HCT116 (cell line): ENCODE measurements at regions not wholly inside any gene's neighbourhood (a gene's known extent, or its start where the extent isn't known, plus 50 kb on each side); places are given as distances from the start of the nearest gene placed in this dataset.

Experiments used
- ATAC-seq: fragments of 200-7000 bp; cut with Tn5 transposase; 2 replicates; pipeline ENCODE4 v1.9.1; 2020; ENCODE audit warnings: mild to moderate bottlenecking, moderate library complexity
- BruUV-seq: library from RNA; stranded (reverse); fragments of 400-500 nt; replicated peaks from 2 replicates; lab custom pipeline; 2021; lab: Mats Ljungman, UMichigan
- CTCF ChIA-PET: fragments of 300-600 bp; sonication (Branson Sonifier 250); formaldehyde crosslinking; loops from one replicate; lab custom pipeline; 2021; ENCODE audit warnings: antibody characterized with exemption; lab: Charles Lee
- POLR2A ChIA-PET: fragments of 300-600, 350-600 bp; sonication (Branson Sonifier 250); formaldehyde crosslinking; loops from one replicate; lab custom pipeline; 2021; ENCODE audit warnings: antibody characterized with exemption; lab: Charles Lee
- RAD21 ChIA-PET, 2 experiments: fragments of 300-600 bp; sonication (Branson Sonifier 250); formaldehyde crosslinking; loops; one replicate each; lab custom pipeline; 2023; ENCODE audit warnings: low total read pairs in 2 of 2; ENCODE audit not compliant: uncharacterized antibody in 2 of 2, unreplicated experiment in 2 of 2, low non-redundant PET in 1 of 2; lab: Charles Lee
- DNase-seq: peaks from one replicate; pipeline ENCODE4 v3.0.0-alpha.2; 2010; ENCODE audit warnings: low read depth, low spot score
- H2AFZ ChIP-seq: fragments of 200-600 bp; shearing (Covaris generic), sonication (generic); 2 replicates; pipeline ENCODE4 v1.6.1; 2017; ENCODE audit warnings: low read depth, mixed run types, mixed read lengths, antibody characterized with exemption, low read length; ENCODE audit not compliant: poor library complexity, severe bottlenecking
- H3K27ac ChIP-seq: 2 replicates; pipeline ENCODE4 v1.5.1; 2012; ENCODE audit warnings: low read depth, low read length
- H3K27me3 ChIP-seq: fragments of 200-600 bp; sonication (generic); 2 replicates; pipeline ENCODE4 v1.6.1; 2016; ENCODE audit warnings: mixed run types, low read length, mixed read lengths; ENCODE audit not compliant: insufficient read depth
- H3K36me3 ChIP-seq, 2 experiments: fragments of 200-500 bp in 1 of 2; fragments of 200-600 bp in 1 of 2; sonication (Bioruptor generic) in 1 of 2; sonication (generic) in 1 of 2; 2 replicates each; pipeline versions ENCODE4 v1.5.1 to v1.6.1; 2014 to 2016; ENCODE audit warnings: low read length in 2 of 2, inconsistent platforms in 1 of 2, mixed read lengths in 1 of 2, mixed run types in 1 of 2; ENCODE audit not compliant: insufficient read depth in 2 of 2, control insufficient read depth in 1 of 2
- H3K4me1 ChIP-seq, 2 experiments: fragments of 200-600 bp in 1 of 2; sonication (generic) in 1 of 2; 2 replicates each; pipeline versions ENCODE4 v1.5.1 to v1.6.1; 2012 to 2017; ENCODE audit warnings: low read length in 2 of 2, inconsistent platforms in 1 of 2, mild to moderate bottlenecking in 1 of 2, mixed read lengths in 1 of 2, mixed run types in 1 of 2, moderate library complexity in 1 of 2; ENCODE audit not compliant: insufficient read depth in 2 of 2, control insufficient read depth in 1 of 2
- H3K4me2 ChIP-seq: fragments of 200-600 bp; sonication (generic); 2 replicates; pipeline ENCODE4 v1.6.1; 2017; ENCODE audit warnings: mixed run types, low read length, mixed read lengths
- H3K4me3 ChIP-seq, 2 experiments: fragments of 200-600 bp in 1 of 2; sonication (generic) in 1 of 2; replicated peaks in 1 of 2; 2 replicates each; pipeline ENCODE4 v1.5.1; 2011 to 2016; ENCODE audit warnings: low read length in 2 of 2, control low read depth in 1 of 2, low read depth in 1 of 2, mild to moderate bottlenecking in 1 of 2, mixed read lengths in 1 of 2, mixed run types in 1 of 2
- H3K79me2 ChIP-seq: fragments of 200-600 bp; sonication (generic); 2 replicates; pipeline ENCODE4 v1.6.1; 2017; ENCODE audit warnings: mild to moderate bottlenecking, mixed run types, low read length, moderate library complexity, mixed read lengths; ENCODE audit not compliant: insufficient read depth
- H3K9ac ChIP-seq: fragments of 200-600 bp; sonication (generic); 2 replicates; pipeline ENCODE4 v1.6.1; 2016; ENCODE audit warnings: low read length, mixed read lengths
- H3K9me2 ChIP-seq: fragments of 200-600 bp; sonication (generic), shearing (Covaris generic); 2 replicates; pipeline ENCODE4 v1.6.1; 2017; ENCODE audit warnings: mixed run types, mild to moderate bottlenecking, moderate library complexity; ENCODE audit not compliant: insufficient read depth
- H3K9me3 ChIP-seq, 2 experiments: fragments of 200-500 bp in 1 of 2; fragments of 200-600 bp in 1 of 2; sonication (Bioruptor generic) in 1 of 2; sonication (generic) in 1 of 2; 2 replicates each; pipeline ENCODE4 v1.6.1; 2014 to 2017; ENCODE audit warnings: low read length in 2 of 2, mixed read lengths in 2 of 2, inconsistent platforms in 1 of 2, low read depth in 1 of 2, mild to moderate bottlenecking in 1 of 2, mixed run types in 1 of 2, moderate library complexity in 1 of 2; ENCODE audit not compliant: control insufficient read depth in 1 of 2, insufficient read depth in 1 of 2
- H4K20me1 ChIP-seq: fragments of 200-600 bp; sonication (generic), shearing (Covaris generic); 2 replicates; pipeline ENCODE4 v1.6.1; 2017; ENCODE audit warnings: mixed run types, mild to moderate bottlenecking, moderate library complexity; ENCODE audit not compliant: insufficient read depth
- ATF3 ChIP-seq: IDR thresholded peaks from 2 replicates; pipeline ENCODE4 v1.6.1; 2012
- CBX3 ChIP-seq: IDR thresholded peaks from 2 replicates; pipeline ENCODE4 v1.6.1; 2012; ENCODE audit warnings: low read depth
- CTCF ChIP-seq, 3 experiments: fragments of 200-600 bp in 1 of 3; sonication (generic) in 1 of 3; IDR thresholded peaks in 2 of 3; conservative IDR thresholded peaks in 1 of 3; 2 replicates each; pipeline ENCODE4 v1.5.1; 2012 to 2017; ENCODE audit warnings: low read depth in 2 of 3, low read length in 2 of 3, antibody characterized with exemption in 1 of 3, borderline replicate concordance in 1 of 3, control low read depth in 1 of 3, mild to moderate bottlenecking in 1 of 3, mixed read lengths in 1 of 3, mixed run types in 1 of 3, moderate library complexity in 1 of 3; ENCODE audit not compliant: insufficient read depth in 1 of 3
- EGR1 ChIP-seq: IDR thresholded peaks from 2 replicates; pipeline ENCODE4 v1.6.1; 2012; ENCODE audit warnings: low read depth
- EZH2 ChIP-seq: fragments of 200-600 bp; sonication (generic); IDR thresholded peaks from 2 replicates; pipeline ENCODE4 v1.6.1; 2017; ENCODE audit warnings: antibody characterized with exemption, mixed run types
- EZH2phosphoT487 ChIP-seq: fragments of 200-600 bp; IDR thresholded peaks from 2 replicates; pipeline ENCODE4 v1.6.1; 2018; ENCODE audit warnings: antibody characterized with exemption, borderline replicate concordance
- RAD21 ChIP-seq: IDR thresholded peaks from 2 replicates; pipeline ENCODE4 v1.6.1; 2012; ENCODE audit warnings: low read depth, mild to moderate bottlenecking
- SIN3A ChIP-seq: IDR thresholded peaks from 2 replicates; pipeline ENCODE4 v1.6.1; 2012; ENCODE audit warnings: low read depth
- TCF7L2 ChIP-seq: IDR thresholded peaks from 2 replicates; pipeline ENCODE4 v1.7.0; 2011; ENCODE audit warnings: borderline replicate concordance, inconsistent platforms; ENCODE audit not compliant: insufficient read depth, insufficient read length; ENCODE audit errors: extremely low read depth
- YY1 ChIP-seq: IDR thresholded peaks from 2 replicates; pipeline ENCODE4 v1.6.1; 2011; ENCODE audit warnings: low read length, low read depth, moderate library complexity, mild to moderate bottlenecking; ENCODE audit not compliant: insufficient replicate concordance; ENCODE audit errors: extremely low read depth
- ZNF274 ChIP-seq: fragments of 200-500 bp; sonication (Bioruptor generic); IDR thresholded peaks from 2 replicates; pipeline ENCODE4 v1.6.1; 2014; ENCODE audit warnings: mild to moderate bottlenecking, low read depth, low read length, inconsistent platforms
- intact Hi-C: fragments of 100-400 bp; cut with micrococcal nuclease; formaldehyde crosslinking; loops from 2 replicates; pipeline ENCODE4 v1.10.0; 2022
- TF ChIP-seq, protein P1 (sequence below): IDR thresholded peaks from 2 replicates; pipeline ENCODE4 v1.6.1; 2012; ENCODE audit warnings: low read depth
- TF ChIP-seq, protein P2 (sequence below): IDR thresholded peaks from 2 replicates; pipeline ENCODE4 v1.6.1; 2011; ENCODE audit warnings: mild to moderate bottlenecking, low read length, moderate library complexity; ENCODE audit not compliant: insufficient replicate concordance; ENCODE audit errors: extremely low read depth

GRCh38 chr6:149186873-149187272, 130.6 kb upstream of the TAB2 start (continued):
- TF ChIP-seq, protein P1, sequence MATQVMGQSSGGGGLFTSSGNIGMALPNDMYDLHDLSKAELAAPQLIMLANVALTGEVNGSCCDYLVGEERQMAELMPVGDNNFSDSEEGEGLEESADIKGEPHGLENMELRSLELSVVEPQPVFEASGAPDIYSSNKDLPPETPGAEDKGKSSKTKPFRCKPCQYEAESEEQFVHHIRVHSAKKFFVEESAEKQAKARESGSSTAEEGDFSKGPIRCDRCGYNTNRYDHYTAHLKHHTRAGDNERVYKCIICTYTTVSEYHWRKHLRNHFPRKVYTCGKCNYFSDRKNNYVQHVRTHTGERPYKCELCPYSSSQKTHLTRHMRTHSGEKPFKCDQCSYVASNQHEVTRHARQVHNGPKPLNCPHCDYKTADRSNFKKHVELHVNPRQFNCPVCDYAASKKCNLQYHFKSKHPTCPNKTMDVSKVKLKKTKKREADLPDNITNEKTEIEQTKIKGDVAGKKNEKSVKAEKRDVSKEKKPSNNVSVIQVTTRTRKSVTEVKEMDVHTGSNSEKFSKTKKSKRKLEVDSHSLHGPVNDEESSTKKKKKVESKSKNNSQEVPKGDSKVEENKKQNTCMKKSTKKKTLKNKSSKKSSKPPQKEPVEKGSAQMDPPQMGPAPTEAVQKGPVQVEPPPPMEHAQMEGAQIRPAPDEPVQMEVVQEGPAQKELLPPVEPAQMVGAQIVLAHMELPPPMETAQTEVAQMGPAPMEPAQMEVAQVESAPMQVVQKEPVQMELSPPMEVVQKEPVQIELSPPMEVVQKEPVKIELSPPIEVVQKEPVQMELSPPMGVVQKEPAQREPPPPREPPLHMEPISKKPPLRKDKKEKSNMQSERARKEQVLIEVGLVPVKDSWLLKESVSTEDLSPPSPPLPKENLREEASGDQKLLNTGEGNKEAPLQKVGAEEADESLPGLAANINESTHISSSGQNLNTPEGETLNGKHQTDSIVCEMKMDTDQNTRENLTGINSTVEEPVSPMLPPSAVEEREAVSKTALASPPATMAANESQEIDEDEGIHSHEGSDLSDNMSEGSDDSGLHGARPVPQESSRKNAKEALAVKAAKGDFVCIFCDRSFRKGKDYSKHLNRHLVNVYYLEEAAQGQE, result no peak

DNA sequence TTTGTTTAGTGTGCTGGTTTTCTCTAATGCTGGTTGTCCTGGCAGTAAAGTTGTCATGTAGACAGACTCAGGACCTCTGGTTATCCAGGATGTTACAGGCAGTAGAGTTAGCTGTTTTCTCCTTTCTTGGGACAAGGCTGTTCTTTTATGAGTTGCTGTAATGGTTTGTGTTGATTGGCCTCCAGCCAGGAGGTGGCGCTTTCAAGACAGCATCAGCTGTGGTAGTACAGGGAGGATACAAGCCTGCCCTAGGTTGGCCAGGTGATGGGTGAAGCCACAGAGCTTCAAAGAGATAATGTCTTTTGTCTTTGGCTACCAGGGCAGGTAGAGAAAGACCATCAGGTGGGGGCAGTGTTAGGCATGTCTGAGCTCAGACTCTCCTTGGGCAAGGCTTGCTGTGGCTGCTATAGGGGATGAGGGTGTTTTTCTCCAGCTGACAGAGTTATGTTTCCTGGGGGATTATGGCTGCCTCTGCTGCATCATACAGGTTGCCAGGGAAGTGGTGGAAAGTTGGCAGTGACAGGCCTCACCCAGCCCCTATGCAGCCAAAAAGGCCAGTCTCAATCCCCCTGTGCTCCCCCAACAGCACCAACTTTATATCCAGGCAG, 127.2 kb upstream of the TAB2 start:
- Histone ChIP-seq H3K36me3 (no peaks in the 10 kb centered on the region), H3K9me2 (no peaks in the 10 kb centered on the region), H3K4me1 (peaks cover 0 to 4% of the 10 kb centered on the region in 2 experiments; a peak in 1 of 4 replicates), H3K4me3 (no peak overlapping the region), H3K79me2 (no peaks in the 10 kb centered on the region), H3K27me3 (no peaks in the 10 kb centered on the region), H3K9me3 (no peaks in the 10 kb centered on the region), H3K27ac (no peak overlapping the region), H3K4me2 (no peak overlapping the region), H4K20me1 (no peaks in the 10 kb centered on the region), H2AFZ (no peak overlapping the region), H3K9ac (no peak overlapping the region)
- ChIA-PET CTCF (interaction anchor here (1.1 kb wide), 1 partner anchor 14 kb away, joined by 3 read pairs; no protein-coding TSS in a partner anchor), RAD21 (interaction anchor here in 1 of 2 experiments (1.5 kb wide), 1 partner anchor 242 kb away, joined by 4 read pairs; no protein-coding TSS in a partner anchor), POLR2A (no interaction called here)
- DNase-seq (no peak), ATAC-seq (peak; percentile 87)
- TF ChIP-seq TCF7L2 (no peak), EZH2 (no peak), RAD21 (peak; percentile 43; the same call in 1 of the 2 replicates), ZNF274 (no peak), CTCF (IDR thresholded peaks at IDR 0.05 in 2 of 3, conservative IDR thresholded peaks at IDR 0.05 in 1 of 3; ENCODE audit: borderline replicate concordance in 1 of 3, insufficient read depth in 1 of 3, low read depth in 2 of 3, low read length in 2 of 3) (peak; percentile 19 to 54 (median 26); a peak in 4 of 6 replicates), SIN3A (no peak), EGR1 (no peak), ATF3 (no peak), EZH2phosphoT487 (no peak), YY1 (no peak), CBX3 (peak; percentile 44; the same call in 1 of the 2 replicates)
- TF ChIP-seq, protein P2, sequence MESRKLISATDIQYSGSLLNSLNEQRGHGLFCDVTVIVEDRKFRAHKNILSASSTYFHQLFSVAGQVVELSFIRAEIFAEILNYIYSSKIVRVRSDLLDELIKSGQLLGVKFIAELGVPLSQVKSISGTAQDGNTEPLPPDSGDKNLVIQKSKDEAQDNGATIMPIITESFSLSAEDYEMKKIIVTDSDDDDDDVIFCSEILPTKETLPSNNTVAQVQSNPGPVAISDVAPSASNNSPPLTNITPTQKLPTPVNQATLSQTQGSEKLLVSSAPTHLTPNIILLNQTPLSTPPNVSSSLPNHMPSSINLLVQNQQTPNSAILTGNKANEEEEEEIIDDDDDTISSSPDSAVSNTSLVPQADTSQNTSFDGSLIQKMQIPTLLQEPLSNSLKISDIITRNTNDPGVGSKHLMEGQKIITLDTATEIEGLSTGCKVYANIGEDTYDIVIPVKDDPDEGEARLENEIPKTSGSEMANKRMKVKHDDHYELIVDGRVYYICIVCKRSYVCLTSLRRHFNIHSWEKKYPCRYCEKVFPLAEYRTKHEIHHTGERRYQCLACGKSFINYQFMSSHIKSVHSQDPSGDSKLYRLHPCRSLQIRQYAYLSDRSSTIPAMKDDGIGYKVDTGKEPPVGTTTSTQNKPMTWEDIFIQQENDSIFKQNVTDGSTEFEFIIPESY, result no peak
- BruUV-seq, result no TSS peak
- intact Hi-C loops, result no loop called here
